Astrocyte (in vitro differentiated cells and primary cell): ENCODE measurements at regions not wholly inside any gene's neighbourhood (a gene's known extent, or its start where the extent isn't known, plus 50 kb on each side); places are given as distances from the start of the nearest gene placed in this dataset.

ENCODE experiments used
- DNase-seq: peaks from one replicate; pipeline ENCODE4 v3.0.0-alpha.2; 2010; ENCODE audit warnings: low read depth
- FAIRE-seq: peaks from 2 replicates; lab custom pipeline; 2011; peaks lifted over from hg19 to GRCh38; lab: Jason Lieb, UNC
- H2AFZ ChIP-seq: 2 replicates; pipeline ENCODE4 v1.6.0; 2012; ENCODE audit warnings: low read depth, low read length, inconsistent platforms
- H3K27ac ChIP-seq: 2 replicates; pipeline ENCODE4 v1.5.1; 2011; ENCODE audit warnings: low read depth, low read length, inconsistent platforms
- H3K27me3 ChIP-seq: 2 replicates; pipeline ENCODE4 v1.6.0; 2011; ENCODE audit warnings: low read length, inconsistent platforms; ENCODE audit not compliant: insufficient read depth
- H3K36me3 ChIP-seq: 2 replicates; pipeline ENCODE4 v1.5.1; 2011; ENCODE audit warnings: low read length, inconsistent platforms; ENCODE audit not compliant: insufficient read depth
- H3K4me1 ChIP-seq: 2 replicates; pipeline ENCODE4 v1.5.1; 2011; ENCODE audit warnings: low read length, inconsistent platforms; ENCODE audit not compliant: insufficient read depth
- H3K4me2 ChIP-seq: 2 replicates; pipeline ENCODE4 v1.6.0; 2012; ENCODE audit warnings: low read length, inconsistent platforms
- H3K4me3 ChIP-seq: 2 replicates; pipeline ENCODE4 v1.5.1; 2011; ENCODE audit warnings: low read depth, mild to moderate bottlenecking, low read length, inconsistent platforms; ENCODE audit not compliant: insufficient read depth
- H3K79me2 ChIP-seq: 2 replicates; pipeline ENCODE4 v1.6.0; 2012; ENCODE audit warnings: mild to moderate bottlenecking, low read length, inconsistent platforms; ENCODE audit not compliant: insufficient read depth
- H3K9ac ChIP-seq: 2 replicates; pipeline ENCODE4 v1.6.0; 2012; ENCODE audit warnings: mild to moderate bottlenecking, low read length, inconsistent platforms
- H3K9me3 ChIP-seq: 2 replicates; pipeline ENCODE4 v1.5.1; 2012; ENCODE audit warnings: low read depth, mild to moderate bottlenecking, low read length, inconsistent platforms; ENCODE audit not compliant: insufficient read depth
- H4K20me1 ChIP-seq: 2 replicates; pipeline ENCODE4 v1.6.0; 2012; ENCODE audit warnings: low read length, inconsistent platforms; ENCODE audit not compliant: insufficient read depth
- H3K27ac Mint-ChIP-seq: one replicate; pipeline ENCODE4 v1.8.0; 2021; ENCODE audit warnings: mild to moderate bottlenecking, mixed read lengths; ENCODE audit not compliant: unreplicated experiment
- H3K27me3 Mint-ChIP-seq: one replicate; pipeline ENCODE4 v1.8.0; 2021; ENCODE audit warnings: low read depth, mixed read lengths; ENCODE audit not compliant: unreplicated experiment
- H3K36me3 Mint-ChIP-seq: one replicate; pipeline ENCODE4 v1.8.0; 2021; ENCODE audit warnings: low read depth, mixed read lengths; ENCODE audit not compliant: unreplicated experiment
- H3K4me1 Mint-ChIP-seq: one replicate; pipeline ENCODE4 v1.8.0; 2021; ENCODE audit warnings: low read depth, mixed read lengths; ENCODE audit not compliant: unreplicated experiment
- H3K4me3 Mint-ChIP-seq: one replicate; pipeline ENCODE4 v1.8.0; 2021; ENCODE audit warnings: mild to moderate bottlenecking, moderate library complexity, mixed read lengths; ENCODE audit not compliant: unreplicated experiment
- H3K9me3 Mint-ChIP-seq: one replicate; pipeline ENCODE4 v1.8.0; 2021; ENCODE audit warnings: mild to moderate bottlenecking, mixed read lengths; ENCODE audit not compliant: unreplicated experiment
- CTCF ChIP-seq: IDR thresholded peaks from 2 replicates; pipeline ENCODE4 v1.5.1; 2011; ENCODE audit warnings: low read depth, mild to moderate bottlenecking, inconsistent platforms, low read length, moderate library complexity; ENCODE audit not compliant: insufficient read depth
- EZH2 ChIP-seq: IDR thresholded peaks from 2 replicates; pipeline ENCODE4 v1.6.1; 2012; ENCODE audit warnings: mild to moderate bottlenecking, low read length, inconsistent platforms; ENCODE audit not compliant: insufficient read depth

- Histone ChIP-seq H3K27me3 (no peaks in the 10 kb centered on the region), H2AFZ (no peak overlapping the region), H3K27ac (no peak overlapping the region), H3K4me1 (peaks cover 9% of the 10 kb centered on the region), H3K4me3 (no peak overlapping the region), H4K20me1 (no peaks in the 10 kb centered on the region), H3K79me2 (no peaks in the 10 kb centered on the region), H3K4me2 (no peak overlapping the region), H3K36me3 (no peaks in the 10 kb centered on the region), H3K9ac (no peak overlapping the region), H3K9me3 (peaks cover 4% of the 10 kb centered on the region)
- Mint-ChIP-seq H3K27me3 (no peaks in the 10 kb centered on the region), H3K9me3 (no peaks in the 10 kb centered on the region), H3K4me1 (peaks cover 16% of the 10 kb centered on the region), H3K27ac (no peak overlapping the region), H3K36me3 (no peaks in the 10 kb centered on the region), H3K4me3 (no peak overlapping the region)
- TF ChIP-seq CTCF (no peak), EZH2 (no peak)
- FAIRE-seq (no peak), DNase-seq (no peak)
Measured at GRCh38 chr13:75231235-75231634, 250.7 kb downstream of the TBC1D4 start.

GRCh38 chr13:75226733-75227435 is 255.1 kb downstream of the TBC1D4 start:
- peak overlapping the region; percentile 48 for H3K9ac ChIP-seq
- peak overlapping the region; percentile 68 for H3K4me2 ChIP-seq
- Mint-ChIP-seq H3K36me3 (no peaks in the 10 kb centered on the region), H3K27me3 (no peaks in the 10 kb centered on the region), H3K4me1 (peaks cover 27% of the 10 kb centered on the region), H3K27ac (peak overlapping the region; percentile 100), H3K9me3 (no peaks in the 10 kb centered on the region), H3K4me3 (no peak overlapping the region)
- DNase-seq: peak; percentile 99
- no peaks in the 10 kb centered on the region for H4K20me1 ChIP-seq
- H2AFZ ChIP-seq: peak overlapping the region; percentile 46
- H3K27ac ChIP-seq: peak overlapping the region; percentile 67
- peaks cover 4% of the 10 kb centered on the region for H3K9me3 ChIP-seq
- no peaks in the 10 kb centered on the region for H3K27me3 ChIP-seq
- peak; percentile 97 for FAIRE-seq
- H3K36me3 ChIP-seq: no peaks in the 10 kb centered on the region
- no peak for TF ChIP-seq CTCF
- TF ChIP-seq EZH2: no peak
- H3K79me2 ChIP-seq: no peaks in the 10 kb centered on the region
- H3K4me1 ChIP-seq: peaks cover 13% of the 10 kb centered on the region
- H3K4me3 ChIP-seq: no peak overlapping the region

GRCh38 chr13:75226092-75226491 is 255.9 kb downstream of the TBC1D4 start:
- H3K27ac Mint-ChIP-seq: peak overlapping the region; percentile 100
- Histone ChIP-seq H3K9me3 (no peaks in the 10 kb centered on the region), H3K9ac (peak overlapping the region; percentile 48), H3K4me3 (no peak overlapping the region), H4K20me1 (no peaks in the 10 kb centered on the region), H3K79me2 (no peaks in the 10 kb centered on the region), H3K27ac (peak overlapping the region; percentile 67), H3K4me1 (peaks cover 13% of the 10 kb centered on the region), H3K27me3 (no peaks in the 10 kb centered on the region), H2AFZ (peak overlapping the region; percentile 46), H3K36me3 (no peaks in the 10 kb centered on the region), H3K4me2 (peak overlapping the region; percentile 68)
- no peak overlapping the region for H3K4me3 Mint-ChIP-seq
- H3K36me3 Mint-ChIP-seq: no peaks in the 10 kb centered on the region
- DNase-seq (peak; percentile 31), FAIRE-seq (no peak)
- H3K27me3 Mint-ChIP-seq: no peaks in the 10 kb centered on the region
- H3K4me1 Mint-ChIP-seq: peaks cover 27% of the 10 kb centered on the region
- TF ChIP-seq CTCF (no peak), EZH2 (no peak)
- H3K9me3 Mint-ChIP-seq: peaks cover 2% of the 10 kb centered on the region
